Dermis blood vessel endothelial cell (primary cell): ENCODE measurements at regions not wholly inside any gene's neighbourhood (a gene's known extent, or its start where the extent isn't known, plus 50 kb on each side); places are given as distances from the start of the nearest gene placed in this dataset.
"Not testable (repeated sequence)": the region's sequence is repeated elsewhere in the genome, so short reads cannot be mapped to it uniquely, and the experiment has no call there.

Experiments used
- DNase-seq: peaks from one replicate; pipeline ENCODE4 v3.0.0; 2010

GRCh38 chr2:194486326-194486725 lies 1170.7 kb upstream of the SLC39A10 start:
- DNase-seq = no peak

- no peak for DNase-seq
These were observed 1174.0 kb upstream of the SLC39A10 start for GRCh38 chr2:194483041-194483440.

- no peak for DNase-seq
These were observed 1191.4 kb upstream of the SLC39A10 start for GRCh38 chr2:194465641-194466040.

- DNase-seq = no peak
These were observed 1191.9 kb upstream of the SLC39A10 start for GRCh38 chr2:194464964-194465638.

- not testable (repeated sequence) for DNase-seq
These were observed 1194.1 kb upstream of the SLC39A10 start for GRCh38 chr2:194462883-194463282.

GRCh38 chr2:194455358-194455757 lies 1201.7 kb upstream of the SLC39A10 start:
- DNase-seq = no peak

- DNase-seq = no peak
These were observed 1204.5 kb upstream of the SLC39A10 start for GRCh38 chr2:194452504-194452903.

GRCh38 chr2:194445226-194445625 lies 1211.8 kb upstream of the SLC39A10 start:
- no peak for DNase-seq

GRCh38 chr2:194443926-194444325 lies 1213.1 kb upstream of the SLC39A10 start:
- DNase-seq = no peak

- DNase-seq = no peak
These were observed 1232.3 kb upstream of the SLC39A10 start for GRCh38 chr2:194424683-194425209.

GRCh38 chr2:194411221-194411620 lies 1245.8 kb upstream of the SLC39A10 start:
- no peak for DNase-seq

GRCh38 chr2:194395818-194396217 lies 1261.2 kb upstream of the SLC39A10 start:
- DNase-seq = no peak

GRCh38 chr2:194385376-194385775 lies 1271.7 kb upstream of the SLC39A10 start:
- no peak for DNase-seq

GRCh38 chr2:194383401-194383800 lies 1273.6 kb upstream of the SLC39A10 start:
- peak; percentile 3 for DNase-seq

GRCh38 chr2:194382221-194382620 lies 1274.8 kb upstream of the SLC39A10 start:
- no peak for DNase-seq

- DNase-seq = no peak
These were observed 1277.0 kb upstream of the SLC39A10 start for GRCh38 chr2:194380011-194380410.

GRCh38 chr2:194367390-194367789 lies 1289.6 kb upstream of the SLC39A10 start:
- DNase-seq = not testable (repeated sequence)

GRCh38 chr2:194363878-194364277 lies 1293.1 kb upstream of the SLC39A10 start:
- DNase-seq = no peak

- no peak for DNase-seq
These were observed 1293.7 kb upstream of the SLC39A10 start for GRCh38 chr2:194363295-194363694.

- no peak for DNase-seq
These were observed 1304.5 kb upstream of the SLC39A10 start for GRCh38 chr2:194352505-194352904.

- DNase-seq = no peak
These were observed 1310.8 kb upstream of the SLC39A10 start for GRCh38 chr2:194346193-194346592.

GRCh38 chr2:194345347-194345746 lies 1311.7 kb upstream of the SLC39A10 start:
- no peak for DNase-seq

- no peak for DNase-seq
These were observed 1313.9 kb upstream of the SLC39A10 start for GRCh38 chr2:194343167-194343566.

GRCh38 chr2:194332799-194333490 lies 1324.1 kb upstream of the SLC39A10 start:
- DNase-seq = no peak
